ENCODE measurements at regions not wholly inside any gene's neighbourhood (a gene's known extent, or its start where the extent isn't known, plus 50 kb on each side); places are given as distances from the start of the nearest gene placed in this dataset.
"Not testable (repeated sequence)": the region's sequence is repeated elsewhere in the genome, so short reads cannot be mapped to it uniquely, and the experiment has no call there.

DNA sequence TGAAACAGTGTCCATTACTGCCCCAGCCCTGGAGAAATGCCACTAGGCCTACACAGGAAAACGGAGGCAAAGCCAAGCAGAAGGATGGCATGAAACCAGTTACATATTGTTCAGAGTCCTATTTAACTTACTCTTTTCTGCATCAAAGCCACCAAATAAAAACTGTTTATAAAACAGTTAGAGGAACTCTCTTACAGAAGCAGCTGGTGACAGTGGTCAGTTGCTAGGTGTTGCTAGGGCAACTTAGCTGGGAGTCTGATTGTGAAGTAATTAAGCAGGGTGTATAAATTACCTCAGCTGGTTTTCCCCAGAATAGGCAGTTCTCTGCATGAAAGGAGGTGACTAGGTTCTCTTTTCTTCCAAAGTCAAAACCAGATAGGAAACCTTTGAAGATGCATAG is 115.6 kb upstream of the ZBED5 start:
- no peak overlapping the region for H3K4me3 ChIP-seq (ENCODE audit: low read depth, low read length)

DNA sequence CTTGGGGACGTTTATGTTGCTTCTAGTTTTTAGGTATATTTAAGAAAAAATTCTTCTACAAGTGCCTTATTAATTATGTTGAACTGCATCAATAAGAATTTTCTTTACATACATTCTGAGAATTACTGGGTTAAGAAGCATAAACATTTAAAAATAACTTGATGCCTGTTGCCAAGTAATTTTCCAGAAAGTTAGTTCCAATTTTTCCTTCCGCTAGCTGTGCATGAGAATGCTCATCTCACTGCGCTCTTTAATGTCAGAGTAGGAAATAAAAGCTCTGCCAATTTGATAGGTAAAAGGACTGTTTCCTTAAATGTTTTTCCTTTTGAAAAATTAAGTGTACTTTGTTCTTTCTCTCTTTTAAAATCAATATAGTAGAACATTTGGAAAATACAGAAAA is 113.1 kb upstream of the ZBED5 start:
- H3K4me3 ChIP-seq (ENCODE audit: low read depth, low read length): no peak overlapping the region

DNA sequence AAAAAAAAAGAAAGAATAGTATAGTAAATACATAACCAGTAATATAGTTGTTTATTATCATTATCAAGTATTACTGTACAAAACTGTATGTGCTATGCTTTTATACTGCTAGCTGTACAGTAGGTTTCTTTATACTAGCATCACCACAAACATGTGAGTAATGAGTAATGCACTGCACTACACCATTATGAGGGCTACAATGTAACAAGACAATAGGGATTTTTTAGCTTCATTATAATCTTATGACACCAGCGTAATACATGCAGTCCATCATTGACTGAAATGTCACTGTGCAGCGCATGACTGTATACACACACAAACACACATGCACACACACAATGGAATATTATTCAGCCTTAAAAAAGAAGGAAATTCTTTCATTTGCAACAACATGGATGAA is 111.5 kb upstream of the ZBED5 start:
- H3K4me3 ChIP-seq (ENCODE audit: low read depth, low read length): no peak overlapping the region

DNA sequence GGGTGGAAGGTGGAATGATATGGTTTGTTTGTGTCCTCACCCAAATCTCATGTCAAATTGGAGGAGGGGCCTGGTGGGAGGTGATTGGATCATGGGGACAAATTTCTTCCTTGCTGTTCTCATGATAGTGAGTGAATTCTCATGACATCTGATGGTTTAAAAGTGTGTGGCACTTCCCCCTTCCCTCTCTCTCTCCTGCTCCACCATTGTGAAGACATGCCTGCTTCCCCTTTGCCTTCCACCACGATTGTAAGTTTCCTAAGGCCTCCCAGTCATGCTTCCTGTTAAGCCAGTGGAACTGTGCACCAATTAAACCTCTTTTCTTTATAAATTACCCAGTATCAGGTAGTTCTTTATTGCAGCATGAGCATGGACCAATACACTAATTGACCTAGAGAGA is 99.0 kb upstream of the ZBED5 start:
- H3K4me3 ChIP-seq (ENCODE audit: low read depth, low read length): not testable (repeated sequence)

DNA sequence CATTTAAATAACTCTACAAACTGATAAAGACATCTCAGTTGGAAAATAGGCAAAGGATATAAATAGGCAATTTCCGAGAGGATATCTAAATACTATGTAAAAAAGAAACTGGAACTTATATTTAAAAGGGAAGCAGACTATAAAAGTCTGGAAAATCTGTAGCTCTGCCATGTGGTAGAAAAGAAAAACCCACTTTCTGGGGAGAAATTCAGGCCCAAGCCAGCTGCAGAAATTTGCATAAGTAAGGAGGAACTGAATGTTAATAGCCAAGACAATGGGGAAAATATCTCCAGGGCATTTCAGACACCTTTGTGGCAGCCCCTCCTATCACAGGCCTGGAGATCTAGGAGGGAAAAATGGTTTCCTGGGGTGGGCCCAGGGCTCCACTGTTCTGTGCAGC is 97.8 kb upstream of the ZBED5 start:
- H3K4me3 ChIP-seq (ENCODE audit: low read depth, low read length): no peak overlapping the region

DNA sequence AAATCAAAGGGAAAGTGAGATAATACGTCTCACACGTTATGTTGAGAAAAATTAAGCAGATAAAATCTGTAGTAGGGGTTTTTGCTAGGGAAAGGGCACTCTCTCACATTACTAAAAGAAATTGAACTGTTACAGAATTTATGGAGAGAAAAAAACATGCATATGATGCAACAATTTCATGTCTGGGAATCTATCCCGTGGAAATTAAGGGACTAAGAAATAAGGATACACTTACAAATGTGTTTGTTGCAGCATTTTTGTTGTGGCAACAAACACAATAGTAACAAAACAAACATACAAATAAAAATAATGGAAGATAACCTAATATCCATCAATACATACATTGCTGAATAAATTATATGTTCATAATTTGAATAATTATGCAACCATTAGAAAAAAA is 96.3 kb upstream of the ZBED5 start:
- no peak overlapping the region for H3K4me3 ChIP-seq (ENCODE audit: low read depth, low read length)

DNA sequence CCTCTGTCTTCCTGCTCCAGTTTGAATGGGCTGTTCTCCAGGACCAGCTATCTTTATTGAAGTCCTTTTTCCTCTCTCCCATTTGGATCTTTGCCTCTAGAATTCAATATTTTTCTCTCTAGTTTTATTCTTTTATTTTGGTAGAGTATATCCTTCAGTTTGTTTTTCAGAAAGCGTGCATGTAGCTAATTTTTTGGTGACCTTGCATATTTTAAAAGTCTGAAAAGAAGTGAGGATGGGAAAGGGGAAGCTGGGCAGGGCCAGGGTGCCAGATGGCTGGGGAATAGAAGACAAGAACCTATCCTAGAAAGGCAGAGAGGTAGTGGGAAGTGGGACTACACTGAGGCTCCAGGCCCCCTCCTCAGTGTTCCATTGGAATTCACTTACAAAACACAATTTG is 95.0 kb upstream of the ZBED5 start:
- H3K4me3 ChIP-seq (ENCODE audit: low read depth, low read length): no peak overlapping the region

DNA sequence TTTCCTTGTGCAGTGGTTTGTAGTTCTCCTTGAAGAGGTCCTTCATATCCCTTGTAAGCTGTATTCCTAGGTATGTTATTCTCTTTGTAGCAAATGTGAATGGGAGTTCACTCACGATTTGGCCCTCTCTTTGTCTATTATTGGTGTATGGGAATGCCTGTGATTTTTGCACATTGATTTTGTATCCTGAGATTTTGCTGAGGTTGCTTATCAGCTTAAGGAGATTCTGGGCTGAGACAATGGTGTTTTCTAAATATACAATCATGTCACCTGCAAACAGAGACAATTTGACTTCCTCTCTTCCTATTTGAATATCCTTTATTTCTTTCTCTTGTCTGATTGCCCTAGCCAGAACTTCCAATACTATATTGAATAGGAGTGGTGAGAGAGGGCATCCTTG is 90.1 kb upstream of the ZBED5 start:
- not testable (repeated sequence) for H3K4me3 ChIP-seq (ENCODE audit: low read depth, low read length)

DNA sequence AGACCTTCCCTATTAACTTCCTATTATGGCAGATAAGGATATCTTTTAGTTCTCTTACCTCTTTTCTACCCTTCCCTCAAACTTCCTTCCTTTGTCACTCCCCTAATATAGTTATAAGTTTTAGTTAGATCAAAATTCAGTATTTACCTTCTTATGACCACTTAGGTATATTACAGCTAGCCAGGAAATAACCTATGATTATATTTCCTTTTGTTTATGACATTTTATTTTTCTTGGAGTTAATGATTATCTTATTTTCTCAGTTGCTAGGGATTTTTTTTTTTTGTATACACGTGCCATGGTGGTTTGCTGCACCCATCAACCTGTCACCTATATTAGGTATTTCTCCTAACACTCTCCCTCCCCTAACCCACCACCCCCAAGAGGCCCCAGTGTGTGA is 88.2 kb upstream of the ZBED5 start:
- no peak overlapping the region for H3K4me3 ChIP-seq (ENCODE audit: low read depth, low read length)

DNA sequence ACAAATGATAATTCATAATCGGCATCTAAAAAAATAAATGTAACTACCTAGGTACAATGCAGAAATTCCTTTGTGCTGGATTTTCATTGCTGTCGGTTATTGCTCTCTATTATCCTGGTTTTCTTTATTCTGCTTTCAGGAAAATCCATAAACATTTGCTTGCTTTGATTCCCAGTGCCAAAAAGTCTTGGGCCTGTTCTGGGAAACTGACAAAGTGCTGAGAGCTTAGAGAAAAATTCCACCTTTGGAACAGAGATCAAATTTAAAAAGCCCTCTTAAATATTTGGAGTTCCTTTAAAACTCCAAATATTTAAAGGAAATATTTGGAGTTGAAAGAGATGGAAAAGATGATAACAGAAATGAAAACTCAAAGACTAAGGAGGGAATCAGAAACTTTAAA is 87.3 kb upstream of the ZBED5 start:
- H3K4me3 ChIP-seq (ENCODE audit: low read depth, low read length): no peak overlapping the region

DNA sequence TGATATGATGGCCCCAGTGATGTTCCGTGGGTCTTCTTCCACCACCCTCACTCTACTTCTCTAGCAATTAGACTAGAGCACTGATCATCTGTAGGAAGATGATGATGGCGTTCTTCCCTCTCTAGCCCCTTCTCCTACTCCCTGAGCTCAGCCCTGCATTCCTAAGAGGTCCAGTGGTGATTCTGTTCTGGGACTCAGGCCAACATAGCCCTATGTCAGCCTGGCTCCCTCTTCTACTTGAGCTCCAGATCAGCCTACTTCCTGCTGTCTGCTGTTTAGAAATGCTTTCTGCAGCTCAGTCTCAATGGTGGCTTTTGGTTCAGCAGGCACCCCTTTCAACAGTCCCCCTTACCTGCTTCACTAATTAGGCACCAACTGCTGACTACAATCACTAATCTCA is 86.1 kb upstream of the ZBED5 start:
- no peak overlapping the region for H3K4me3 ChIP-seq (ENCODE audit: low read depth, low read length)

DNA sequence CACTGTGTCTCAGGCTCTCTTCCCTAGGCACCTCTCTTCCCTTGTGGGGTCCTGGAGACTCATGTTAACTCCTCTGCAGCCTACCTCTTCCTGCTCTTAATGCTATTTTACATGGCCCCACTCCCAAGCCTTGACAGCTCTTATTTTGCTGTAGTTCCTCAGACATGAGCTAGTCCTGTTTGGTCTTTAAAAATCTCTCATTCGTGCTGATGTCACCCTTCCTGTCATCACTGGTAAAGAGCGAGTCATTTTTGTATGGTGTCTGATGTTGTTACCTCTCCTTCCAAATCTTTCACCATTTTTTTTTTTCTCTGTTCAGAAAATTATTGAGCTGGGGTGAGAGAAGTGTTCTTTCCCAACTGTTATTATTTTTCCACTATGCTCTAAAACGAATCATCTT is 84.8 kb upstream of the ZBED5 start:
- no peak overlapping the region for H3K4me3 ChIP-seq (ENCODE audit: low read depth, low read length)

DNA sequence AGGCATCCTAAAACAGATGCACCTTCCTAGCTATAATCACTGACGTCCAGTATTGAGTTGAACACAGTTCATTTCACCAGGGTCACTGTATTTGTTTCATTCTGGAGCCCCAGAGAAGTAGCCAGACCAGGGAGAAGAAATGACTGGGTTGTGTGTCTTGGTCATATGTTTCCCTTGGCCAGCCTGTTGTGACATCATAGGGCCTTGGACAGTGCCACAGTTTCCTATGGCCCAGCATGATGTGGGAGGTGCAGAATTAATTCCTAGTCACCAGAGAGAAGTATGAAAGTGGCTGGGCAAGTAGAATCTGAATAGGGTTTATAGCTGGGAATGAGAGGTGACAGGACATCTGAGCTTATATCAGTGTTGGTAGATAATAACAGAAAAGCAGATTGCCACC is 84.0 kb upstream of the ZBED5 start:
- no peak overlapping the region for H3K4me3 ChIP-seq (ENCODE audit: low read depth, low read length)

DNA sequence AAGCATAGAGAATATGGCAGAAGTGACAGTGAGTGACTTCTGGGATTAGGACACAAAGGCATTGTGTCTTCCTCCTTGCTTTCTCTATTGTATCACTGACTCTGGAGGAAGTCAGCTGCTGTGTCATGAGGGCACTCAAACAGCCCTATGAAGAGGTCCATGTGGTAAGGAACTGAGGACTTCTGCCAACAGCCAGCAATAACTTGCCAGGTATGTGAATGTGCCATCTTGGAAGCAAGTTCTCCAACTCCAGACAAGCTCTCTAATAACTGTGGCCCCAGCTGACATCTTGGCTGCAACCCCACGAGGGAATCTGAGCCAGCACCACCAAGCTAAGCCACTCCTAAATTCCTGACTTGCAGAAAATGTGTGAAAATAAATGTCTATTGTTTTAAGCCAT is 83.6 kb upstream of the ZBED5 start:
- no peak overlapping the region for H3K4me3 ChIP-seq (ENCODE audit: low read depth, low read length)

DNA sequence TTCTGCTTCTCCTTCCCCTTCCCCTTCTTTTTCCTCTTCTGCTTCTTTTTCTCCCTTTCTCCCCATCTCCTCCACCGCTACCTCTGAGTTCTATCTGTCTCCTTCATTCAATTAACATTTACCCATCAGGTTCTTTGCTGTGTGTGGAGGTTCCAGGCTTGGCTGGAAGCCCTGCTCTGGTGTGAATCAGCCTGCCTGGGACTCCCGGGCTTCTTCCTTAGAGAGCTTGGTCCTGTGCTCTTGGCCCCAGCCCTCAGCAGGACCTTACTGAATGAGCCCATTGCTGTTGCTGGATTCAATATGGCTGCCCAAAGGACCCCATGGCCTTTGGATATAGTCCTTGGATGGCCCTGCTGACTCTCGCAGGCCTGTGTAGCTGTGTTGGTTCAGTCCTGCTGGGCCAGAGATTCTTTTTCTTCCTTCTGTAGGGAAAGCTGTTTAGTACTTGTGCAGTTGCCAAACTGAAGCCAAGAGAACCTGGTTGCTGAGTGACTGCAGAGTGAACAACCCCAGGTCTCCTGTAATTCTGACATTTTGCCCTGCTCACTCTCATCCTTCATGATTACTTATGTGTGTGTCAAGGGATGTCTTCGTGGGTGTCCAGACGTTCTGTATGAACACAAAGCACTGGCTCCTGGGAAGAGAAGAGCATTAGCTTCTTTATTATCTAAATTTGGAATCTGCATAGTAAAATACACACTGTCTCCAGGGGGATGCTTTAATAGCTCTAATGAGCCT is 81.0 kb upstream of the ZBED5 start:
- H3K4me3 ChIP-seq (ENCODE audit: low read depth, low read length): no peak overlapping the region

DNA sequence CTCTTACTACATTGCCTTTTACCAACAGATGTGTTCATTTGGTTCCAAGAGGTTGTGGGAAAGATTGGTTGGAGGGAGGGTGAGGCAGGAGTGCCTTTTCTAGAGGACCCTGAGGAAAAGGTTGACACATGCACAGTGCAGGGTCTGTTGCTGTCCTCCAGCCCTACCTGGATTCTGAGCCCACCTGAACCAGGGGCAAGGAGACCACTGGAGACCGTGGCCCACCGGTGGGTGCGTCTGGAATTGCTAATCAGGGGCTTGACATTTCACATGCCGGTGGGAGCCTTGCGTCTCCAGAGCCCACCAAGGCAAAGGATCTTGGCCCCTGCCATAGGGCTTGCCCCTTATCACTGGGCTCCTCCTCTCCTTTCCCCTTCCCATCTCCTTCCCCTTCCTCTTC is 80.4 kb upstream of the ZBED5 start:
- no peak overlapping the region for H3K4me3 ChIP-seq (ENCODE audit: low read depth, low read length)

DNA sequence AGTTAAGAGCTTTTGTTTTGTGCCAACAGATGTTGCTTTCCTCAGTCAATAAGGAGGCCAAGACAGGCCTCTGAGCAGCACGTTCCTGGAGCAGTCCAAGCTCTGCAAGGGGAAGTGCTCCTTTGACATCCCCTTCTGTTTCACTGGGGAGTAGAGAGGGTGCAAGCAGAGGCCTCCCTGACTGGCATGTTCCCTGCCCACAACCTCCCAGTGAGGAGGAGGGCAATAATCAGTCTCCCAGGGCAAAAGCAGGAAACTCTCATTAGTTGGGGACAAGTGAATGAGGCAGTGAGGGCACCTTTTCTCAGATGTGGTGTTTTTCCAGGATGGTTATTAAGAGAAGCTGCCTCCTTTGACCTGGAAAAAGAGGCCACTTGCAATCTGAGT is 79.5 kb upstream of the ZBED5 start:
- no peak overlapping the region for H3K4me3 ChIP-seq (ENCODE audit: low read depth, low read length)

DNA sequence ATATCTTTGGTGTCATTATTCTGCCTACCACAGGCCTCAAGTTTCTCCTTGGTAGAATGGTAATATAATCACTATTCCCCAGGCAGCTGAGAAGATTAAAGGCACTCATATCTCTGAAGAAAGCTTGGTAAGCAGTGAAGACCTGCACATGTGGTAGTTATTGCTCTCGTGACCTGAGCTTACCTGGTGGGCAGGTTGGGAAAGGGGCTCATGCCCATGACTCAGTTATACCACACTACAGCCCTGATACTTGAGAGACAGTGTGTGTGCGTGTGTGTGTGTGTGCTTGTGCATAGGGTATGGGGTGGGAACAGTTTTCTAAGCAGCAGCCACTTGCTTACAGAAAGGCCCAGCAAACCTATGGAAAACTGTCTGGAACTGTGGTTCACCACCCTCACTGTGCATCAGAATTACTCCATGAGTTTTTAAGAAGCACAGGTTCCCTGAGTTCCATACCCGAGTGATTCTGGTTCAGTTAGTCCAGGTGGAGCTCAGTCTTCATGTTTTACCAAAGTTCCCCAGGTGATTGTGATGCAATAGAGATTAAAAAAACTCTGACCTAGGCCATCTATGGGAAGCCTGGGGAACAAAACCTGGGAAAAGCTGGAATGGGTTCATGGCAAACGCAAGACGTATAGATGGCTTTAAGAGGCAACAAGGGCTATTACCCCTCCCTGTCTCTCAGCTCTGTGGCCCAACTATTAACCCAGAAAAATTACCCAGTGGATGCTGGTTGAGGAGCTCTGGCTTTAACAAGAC is 79.0 kb upstream of the ZBED5 start:
- no peak overlapping the region for H3K4me3 ChIP-seq (ENCODE audit: low read depth, low read length)

DNA sequence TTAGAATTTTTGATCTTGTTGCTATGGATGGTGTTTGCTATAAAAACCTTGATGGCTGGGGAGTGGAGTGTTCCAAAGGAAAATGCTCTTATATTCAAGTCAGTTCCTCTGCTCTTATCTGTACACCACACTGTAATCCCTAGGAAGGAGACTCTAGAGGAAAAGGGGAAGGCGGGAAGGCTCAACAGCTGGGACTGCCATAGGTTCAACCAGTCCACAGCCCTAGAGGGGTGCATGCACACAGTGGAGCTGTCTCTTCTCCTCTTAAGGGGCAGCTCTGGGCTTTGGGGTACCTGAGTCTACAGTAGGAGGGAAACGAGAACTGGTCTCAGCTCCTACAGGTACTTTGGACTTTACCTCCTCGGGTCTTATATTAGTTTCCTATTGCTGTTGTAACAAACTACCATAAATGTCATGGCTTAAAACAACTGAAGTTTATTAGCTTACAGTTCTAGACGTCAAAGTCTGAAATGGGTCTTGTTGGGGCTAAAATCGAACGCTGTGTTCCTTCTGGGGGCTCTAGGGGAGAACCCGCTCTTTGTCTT is 77.2 kb upstream of the ZBED5 start:
- no peak overlapping the region for H3K4me3 ChIP-seq (ENCODE audit: low read depth, low read length)

DNA sequence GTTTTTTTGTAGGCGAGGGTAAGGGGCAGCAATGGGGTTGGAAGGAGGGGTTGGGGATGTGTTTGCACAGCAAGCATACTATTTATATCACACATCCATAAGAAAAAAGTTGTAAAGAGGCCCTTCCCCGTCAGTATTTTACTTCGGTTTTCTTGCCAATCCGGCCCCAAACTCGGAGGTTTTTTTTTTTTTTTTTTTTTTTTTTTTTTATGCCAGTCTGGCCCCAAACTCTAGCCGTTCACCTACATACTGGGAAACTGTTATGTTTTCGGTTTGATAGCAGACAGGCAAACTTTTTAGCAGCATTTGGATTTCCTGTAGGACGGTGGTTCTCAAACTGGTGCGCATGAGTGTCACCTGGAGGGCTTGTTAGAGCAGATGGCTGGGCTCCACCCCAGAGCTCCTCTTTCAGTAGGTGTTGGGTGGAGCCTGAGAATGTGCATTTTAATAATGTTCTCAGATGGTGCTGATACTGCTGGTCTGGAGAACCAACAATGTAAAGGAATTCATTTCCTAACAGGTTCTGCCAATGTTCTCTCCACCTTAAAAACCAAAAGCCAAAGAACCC is 76.5 kb upstream of the ZBED5 start:
- peak overlapping the region; percentile 67 for H3K4me3 ChIP-seq (ENCODE audit: low read depth, low read length)

DNA sequence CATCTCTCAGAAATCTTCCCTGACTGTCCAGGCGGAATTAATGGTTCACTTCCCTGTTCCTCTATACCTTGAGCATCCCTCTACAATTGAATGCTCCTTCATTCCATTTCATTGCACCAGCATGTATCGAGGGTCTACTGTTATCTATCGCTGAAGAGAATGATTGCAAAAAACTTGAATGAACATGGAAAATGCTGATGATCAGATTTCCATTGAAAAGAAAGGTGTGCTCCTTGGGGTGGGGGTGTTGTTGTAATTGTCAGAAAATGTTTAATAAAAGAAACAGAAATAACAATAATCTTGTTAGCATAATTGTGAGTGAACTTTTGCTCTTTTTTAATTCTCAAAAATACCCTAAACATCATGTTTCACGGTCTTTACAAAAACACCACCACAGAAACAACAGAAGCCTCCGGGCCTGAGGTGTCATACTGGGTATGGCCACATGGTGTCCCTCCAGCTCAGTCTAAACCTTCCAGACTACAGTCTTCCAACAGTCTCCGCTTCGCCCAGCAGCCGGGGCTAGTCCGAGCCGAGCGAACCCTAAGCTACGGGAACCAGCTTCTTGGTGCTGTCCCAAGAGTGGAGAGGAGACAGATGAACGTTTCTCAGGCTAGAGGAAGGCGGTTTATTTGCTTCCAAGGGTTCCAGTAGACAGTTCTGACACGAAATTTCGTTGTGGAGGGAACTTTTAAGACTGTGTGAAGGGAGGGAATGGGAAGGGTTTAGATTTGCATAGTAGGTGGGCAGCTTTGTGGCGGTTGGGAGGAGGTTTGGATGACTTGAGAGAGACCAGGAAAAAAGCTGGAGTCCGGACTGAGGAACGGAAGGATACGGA is 75.8 kb upstream of the ZBED5 start:
- peak overlapping the region; percentile 67 for H3K4me3 ChIP-seq (ENCODE audit: low read depth, low read length)

Measured in iPS-11a (cell line).